ENCODE measurements at regions not wholly inside any gene's neighbourhood (a gene's known extent, or its start where the extent isn't known, plus 50 kb on each side); places are given as distances from the start of the nearest gene placed in this dataset.
A peak's percentile ranks its signal among the peaks of the same experiment; 100 is the strongest.

GRCh38 chr6:93036835-93037234 is 382.5 kb downstream of the EPHA7 start:
- TF ChIP-seq EZH2 (IDR thresholded peaks at IDR 0.05; ENCODE audit: borderline replicate concordance) (no peak), CTCF (IDR thresholded peaks at IDR 0.05; ENCODE audit: poor library complexity) (peak; percentile 39), EZH2phosphoT487 (IDR thresholded peaks at IDR 0.05; ENCODE audit: low read depth, severe bottlenecking, unreplicated experiment) (no peak)

Measured in hepatocyte (in vitro differentiated cells).